Fibroblast of the conjunctiva (primary cell): ENCODE measurements at regions not wholly inside any gene's neighbourhood (a gene's known extent, or its start where the extent isn't known, plus 50 kb on each side); places are given as distances from the start of the nearest gene placed in this dataset.

ENCODE experiments used
- DNase-seq: peaks from one replicate; pipeline ENCODE4 v3.0.0-alpha.2; 2010; ENCODE audit warnings: low read depth

GRCh38 chr3:72341380-72341770 is 506.9 kb downstream of the SHQ1 start:
- DNase-seq: no peak

- DNase-seq: no peak
These were observed 507.5 kb downstream of the SHQ1 start for GRCh38 chr3:72340476-72341379.

GRCh38 chr3:72340056-72340455 is 508.2 kb downstream of the SHQ1 start:
- no peak for DNase-seq

- DNase-seq: no peak
These were observed 508.6 kb downstream of the SHQ1 start for GRCh38 chr3:72339670-72340030.

- peak; percentile 88 for DNase-seq
These were observed 509.1 kb downstream of the SHQ1 start for GRCh38 chr3:72338942-72339669.

- no peak for DNase-seq
These were observed 509.9 kb downstream of the SHQ1 start for GRCh38 chr3:72338082-72338941.

GRCh38 chr3:72337480-72337855 is 510.8 kb downstream of the SHQ1 start:
- DNase-seq: no peak

- DNase-seq: peak; percentile 88
These were observed 511.3 kb downstream of the SHQ1 start for GRCh38 chr3:72336821-72337479.

- DNase-seq: no peak
These were observed 512.1 kb downstream of the SHQ1 start for GRCh38 chr3:72336114-72336651.

- no peak for DNase-seq
These were observed 512.7 kb downstream of the SHQ1 start for GRCh38 chr3:72335458-72336095.

GRCh38 chr3:72334681-72335457 is 513.4 kb downstream of the SHQ1 start:
- no peak for DNase-seq

- DNase-seq: no peak
These were observed 515.6 kb downstream of the SHQ1 start for GRCh38 chr3:72332689-72333088.

GRCh38 chr3:72332036-72332435 is 516.2 kb downstream of the SHQ1 start:
- no peak for DNase-seq

GRCh38 chr3:72331076-72331475 is 517.2 kb downstream of the SHQ1 start:
- no peak for DNase-seq

GRCh38 chr3:72329354-72329753 is 518.9 kb downstream of the SHQ1 start:
- DNase-seq: no peak

GRCh38 chr3:72328755-72329277 is 519.4 kb downstream of the SHQ1 start:
- DNase-seq: no peak

- DNase-seq: no peak
These were observed 521.2 kb downstream of the SHQ1 start for GRCh38 chr3:72327008-72327407.

GRCh38 chr3:72324253-72324811 is 523.9 kb downstream of the SHQ1 start:
- DNase-seq: no peak

GRCh38 chr3:72323773-72324172 is 524.5 kb downstream of the SHQ1 start:
- no peak for DNase-seq
